NT2/D1 (cell line): ENCODE measurements at regions not wholly inside any gene's neighbourhood (a gene's known extent, or its start where the extent isn't known, plus 50 kb on each side); places are given as distances from the start of the nearest gene placed in this dataset.

ENCODE experiments used
- SUZ12 ChIP-seq: IDR thresholded peaks from 2 replicates; pipeline ENCODE4 v1.6.1; 2011; ENCODE audit not compliant: insufficient read length, insufficient read depth; ENCODE audit errors: extremely low read depth
- YY1 ChIP-seq: IDR thresholded peaks from 2 replicates; pipeline ENCODE4 v1.6.1; 2011; ENCODE audit not compliant: insufficient read length, insufficient read depth
- ZNF274 ChIP-seq: IDR thresholded peaks from 2 replicates; pipeline ENCODE4 v1.6.1; 2011; ENCODE audit warnings: mild to moderate bottlenecking, low read depth, low read length

GRCh38 chr2:38194751-38195150, 118.8 kb upstream of the CYP1B1 start:
- TF ChIP-seq ZNF274, result no peak
- TF ChIP-seq YY1, result no peak
- TF ChIP-seq SUZ12, result no peak
